SK-N-SH treated with all-trans-retinoic acid at 6 μM for 48 hours (cell line): ENCODE measurements at regions not wholly inside any gene's neighbourhood (a gene's known extent, or its start where the extent isn't known, plus 50 kb on each side); places are given as distances from the start of the nearest gene placed in this dataset.

Experiments
- ATAC-seq: fragments of 200-7000 bp; cut with Tn5 transposase; 3 replicates; pipeline ENCODE4 v1.9.1; 2020; ENCODE audit warnings: mild to moderate bottlenecking, moderate library complexity
- ARNTL ChIP-seq: fragments of 450-650 bp; formaldehyde crosslinking; IDR thresholded peaks from 2 replicates; pipeline ENCODE4 v1.5.0; 2020; ENCODE audit warnings: low read depth, mild to moderate bottlenecking, moderate library complexity, borderline replicate concordance
- BACH2 ChIP-seq: fragments of 250-450 bp; sonication (Bioruptor Pico); IDR thresholded peaks from 2 replicates; pipeline ENCODE4 v1.9.0; 2021; ENCODE audit warnings: mild to moderate bottlenecking, borderline replicate concordance
- CREB5 ChIP-seq: fragments of 250-450 bp; sonication (Bioruptor Pico); IDR thresholded peaks from 2 replicates; pipeline ENCODE4 v1.5.1; 2020; ENCODE audit warnings: low read depth, mild to moderate bottlenecking, moderate library complexity
- CSDC2 ChIP-seq: fragments of 250-450 bp; sonication (Bioruptor Pico); IDR thresholded peaks from 2 replicates; pipeline ENCODE4 v1.5.0; 2020; ENCODE audit warnings: mild to moderate bottlenecking, moderate library complexity
- CSRNP3 ChIP-seq: fragments of 250-450 bp; sonication (Bioruptor Pico); IDR thresholded peaks from 2 replicates; pipeline ENCODE4 v1.5.1; 2021; ENCODE audit warnings: mild to moderate bottlenecking, moderate library complexity
- GLIS3 ChIP-seq: fragments of 250-450 bp; sonication (Bioruptor Pico); IDR thresholded peaks from 2 replicates; pipeline ENCODE4 v1.5.0; 2020; ENCODE audit warnings: mild to moderate bottlenecking, moderate library complexity
- ISL1 ChIP-seq: fragments of 250-450 bp; sonication (Bioruptor Pico); IDR thresholded peaks from 2 replicates; pipeline ENCODE4 v2.1.2; 2022; ENCODE audit warnings: mild to moderate bottlenecking, moderate library complexity
- OSR1 ChIP-seq: fragments of 250-450 bp; sonication (Bioruptor Pico); IDR thresholded peaks from 2 replicates; pipeline ENCODE4 v1.8.0; 2022; ENCODE audit warnings: moderate library complexity, mild to moderate bottlenecking, inconsistent platforms
- PATZ1 ChIP-seq: fragments of 250-450 bp; sonication (Bioruptor Pico); IDR thresholded peaks from 2 replicates; pipeline ENCODE4 v1.8.0; 2020; ENCODE audit warnings: mild to moderate bottlenecking, moderate library complexity, borderline replicate concordance
- POU6F1 ChIP-seq: fragments of 250-450 bp; sonication (Bioruptor Pico); IDR thresholded peaks from 2 replicates; pipeline ENCODE4 v1.8.0; 2021; ENCODE audit warnings: low read depth, mild to moderate bottlenecking, moderate library complexity, borderline replicate concordance
- RARB ChIP-seq: fragments of 250-450 bp; sonication (Bioruptor Pico); IDR thresholded peaks from 2 replicates; pipeline ENCODE4 v1.8.0; 2021; ENCODE audit warnings: mild to moderate bottlenecking, moderate library complexity
- SNAI2 ChIP-seq: fragments of 250-450 bp; sonication (Bioruptor Pico); IDR thresholded peaks from 2 replicates; pipeline ENCODE4 v1.5.0; 2020; ENCODE audit warnings: mild to moderate bottlenecking, moderate library complexity
- TCF4 ChIP-seq: fragments of 250-450 bp; sonication (Bioruptor Pico); IDR thresholded peaks from 2 replicates; pipeline ENCODE4 v1.8.0; 2021; ENCODE audit warnings: mild to moderate bottlenecking, moderate library complexity, borderline replicate concordance
- TOX ChIP-seq: fragments of 250-450 bp; sonication (Bioruptor Pico); IDR thresholded peaks from 2 replicates; pipeline ENCODE4 v1.8.0; 2021; ENCODE audit warnings: mild to moderate bottlenecking, moderate library complexity, borderline replicate concordance
- TSHZ2 ChIP-seq: fragments of 250-450 bp; sonication (Bioruptor Pico); IDR thresholded peaks from 2 replicates; pipeline ENCODE4 v1.5.0; 2020; ENCODE audit warnings: mild to moderate bottlenecking, moderate library complexity
- ZC3H10 ChIP-seq: fragments of 250-450 bp; sonication (Bioruptor Pico); IDR thresholded peaks from 2 replicates; pipeline ENCODE4 v1.5.1; 2021; ENCODE audit warnings: mild to moderate bottlenecking, moderate library complexity
- ZFP3 ChIP-seq: fragments of 250-450 bp; sonication (Bioruptor Pico); IDR thresholded peaks from 2 replicates; pipeline ENCODE4 v1.5.0; 2020; ENCODE audit warnings: mild to moderate bottlenecking, moderate library complexity
- ZFP30 ChIP-seq: fragments of 450-650 bp; formaldehyde crosslinking; IDR thresholded peaks from 2 replicates; pipeline ENCODE4 v1.5.0; 2022; ENCODE audit warnings: mild to moderate bottlenecking, moderate library complexity
- ZNF565 ChIP-seq: fragments of 450-650 bp; formaldehyde crosslinking; conservative IDR thresholded peaks from 2 replicates; pipeline ENCODE4 v1.5.0; 2020; ENCODE audit warnings: low read depth, mild to moderate bottlenecking, moderate library complexity
- ZNF70 ChIP-seq: fragments of 450-650 bp; formaldehyde crosslinking; IDR thresholded peaks from 2 replicates; pipeline ENCODE4 v1.5.0; 2020; ENCODE audit warnings: mild to moderate bottlenecking, moderate library complexity
- ZNF8 ChIP-seq: fragments of 450-650 bp; formaldehyde crosslinking; IDR thresholded peaks from 2 replicates; pipeline ENCODE4 v1.5.0; 2020; ENCODE audit warnings: mild to moderate bottlenecking, moderate library complexity

- ATAC-seq = no peak
Measured at GRCh38 chr17:71071041-71071440, 901.7 kb downstream of the KCNJ2 start.

GRCh38 chr17:71071837-71072236 is 902.5 kb downstream of the KCNJ2 start:
- peak; percentile 100 for ATAC-seq
- TF ChIP-seq ZC3H10 (CRISPR knock-in tag) = no peak; the same call in 1 of the 2 replicates
- peak; percentile 49; the same call in 1 of the 2 replicates for TF ChIP-seq TOX (CRISPR knock-in tag)

More at GRCh38 chr17:71071041-71071440, 901.7 kb downstream of the KCNJ2 start:
- TF ChIP-seq ISL1 (no peak), SNAI2 (CRISPR knock-in tag) (no peak), OSR1 (no peak), ZNF565 (CRISPR knock-in tag) (no peak), GLIS3 (CRISPR knock-in tag) (no peak), POU6F1 (no peak), TSHZ2 (CRISPR knock-in tag) (no peak), ARNTL (CRISPR knock-in tag) (no peak), ZNF8 (no peak), ZFP30 (CRISPR knock-in tag) (no peak), CSDC2 (CRISPR knock-in tag) (no peak)

- ATAC-seq = no peak
- no peak for TF ChIP-seq RARB (CRISPR knock-in tag)
- TF ChIP-seq OSR1 = no peak
- no peak for TF ChIP-seq ZFP3 (CRISPR knock-in tag)
- TF ChIP-seq ARNTL (CRISPR knock-in tag) = no peak
- TF ChIP-seq BACH2 (CRISPR knock-in tag) = no peak
- no peak for TF ChIP-seq GLIS3 (CRISPR knock-in tag)
- no peak for TF ChIP-seq TCF4
Measured at GRCh38 chr17:71080937-71081336, 911.6 kb downstream of the KCNJ2 start.

- ATAC-seq = no peak
- TF ChIP-seq CSDC2 (CRISPR knock-in tag) (no peak), BACH2 (CRISPR knock-in tag) (no peak), GLIS3 (CRISPR knock-in tag) (no peak), ZFP3 (CRISPR knock-in tag) (no peak), ZNF565 (CRISPR knock-in tag) (no peak), ISL1 (no peak)
- TF ChIP-seq, all 23 proteins: peak for 0
Measured at GRCh38 chr17:71081666-71082065, 912.3 kb downstream of the KCNJ2 start.

GRCh38 chr17:71084219-71084618 is 914.9 kb downstream of the KCNJ2 start:
- ATAC-seq = peak; percentile 78
- TF ChIP-seq ZNF70 (CRISPR knock-in tag) (no peak), BACH2 (CRISPR knock-in tag) (no peak), CSDC2 (CRISPR knock-in tag) (no peak), CSRNP3 (CRISPR knock-in tag) (no peak), ISL1 (no peak), CREB5 (CRISPR knock-in tag) (no peak), TSHZ2 (CRISPR knock-in tag) (no peak), PATZ1 (CRISPR knock-in tag) (no peak), ZNF565 (CRISPR knock-in tag) (no peak), POU6F1 (no peak)
